ENCODE measurements at regions not wholly inside any gene's neighbourhood (a gene's known extent, or its start where the extent isn't known, plus 50 kb on each side); places are given as distances from the start of the nearest gene placed in this dataset.

DNA sequence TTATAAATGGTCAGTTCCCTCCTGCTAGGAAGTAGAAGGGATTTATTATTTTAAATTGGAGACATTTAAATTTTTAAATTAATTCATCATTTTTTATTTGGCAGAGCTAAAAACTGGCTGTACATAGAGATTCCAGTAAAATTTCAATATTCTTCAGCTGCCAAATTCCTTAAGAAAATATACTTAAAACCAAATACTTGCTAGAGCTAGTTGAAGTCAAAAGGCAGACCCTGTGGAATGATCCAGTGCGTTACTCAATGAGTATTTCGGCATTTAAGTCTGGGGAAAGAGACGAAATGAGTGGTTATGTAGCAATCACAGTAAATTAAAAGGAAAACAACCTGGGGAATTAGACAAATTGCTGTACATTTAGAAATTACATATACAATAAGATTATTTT, 1104.7 kb downstream of the SLC6A15 start:
- Histone ChIP-seq H3K9ac (ENCODE audit: low read depth in 1 of 2, low read length in 2 of 2) (no peak overlapping the region), H3K36me3 (ENCODE audit: control insufficient read depth in 4 of 4, insufficient read depth in 3 of 4, low read depth in 1 of 4, low read length in 3 of 4) (no peaks in the 10 kb centered on the region), H3K4me3 (ENCODE audit: low read depth in 1 of 3, low read length in 3 of 3) (no peak overlapping the region), H3K27ac (ENCODE audit: low read depth in 1 of 2, low read length in 2 of 2) (no peak overlapping the region), H3K9me3 (ENCODE audit: control insufficient read depth in 4 of 4, low read length in 3 of 4) (no peaks in the 10 kb centered on the region), H3K4me1 (ENCODE audit: control insufficient read depth in 4 of 4, insufficient read depth in 4 of 4, low read length in 3 of 4) (no peaks in the 10 kb centered on the region), H3K27me3 (ENCODE audit: control insufficient read depth in 4 of 4, insufficient read depth in 4 of 4, low read length in 3 of 4) (no peaks in the 10 kb centered on the region)
- 95% methylated on average over 3 of the region's 3 CpGs for WGBS
- TF ChIP-seq YY1 (IDR thresholded peaks at IDR 0.05) (no peak), FOXA1 (IDR thresholded peaks at IDR 0.05) (no peak), HNF4G (IDR thresholded peaks at IDR 0.05) (no peak), RAD21 (IDR thresholded peaks at IDR 0.05) (no peak), SP1 (IDR thresholded peaks at IDR 0.05) (no peak), NR2F2 (IDR thresholded peaks at IDR 0.05) (no peak), GABPA (IDR thresholded peaks at IDR 0.05 in 1 of 2, conservative IDR thresholded peaks at IDR 0.05 in 1 of 2) (no peak), EGR1 (IDR thresholded peaks at IDR 0.05; ENCODE audit: low read depth in 2 of 2) (no peak), HNF4A (conservative IDR thresholded peaks at IDR 0.05) (no peak), JUND (IDR thresholded peaks at IDR 0.05) (no peak), FOXA2 (IDR thresholded peaks at IDR 0.05) (no peak), TAF1 (conservative IDR thresholded peaks at IDR 0.05) (no peak), RXRA (IDR thresholded peaks at IDR 0.05) (no peak)
- TF ChIP-seq, protein P1, sequence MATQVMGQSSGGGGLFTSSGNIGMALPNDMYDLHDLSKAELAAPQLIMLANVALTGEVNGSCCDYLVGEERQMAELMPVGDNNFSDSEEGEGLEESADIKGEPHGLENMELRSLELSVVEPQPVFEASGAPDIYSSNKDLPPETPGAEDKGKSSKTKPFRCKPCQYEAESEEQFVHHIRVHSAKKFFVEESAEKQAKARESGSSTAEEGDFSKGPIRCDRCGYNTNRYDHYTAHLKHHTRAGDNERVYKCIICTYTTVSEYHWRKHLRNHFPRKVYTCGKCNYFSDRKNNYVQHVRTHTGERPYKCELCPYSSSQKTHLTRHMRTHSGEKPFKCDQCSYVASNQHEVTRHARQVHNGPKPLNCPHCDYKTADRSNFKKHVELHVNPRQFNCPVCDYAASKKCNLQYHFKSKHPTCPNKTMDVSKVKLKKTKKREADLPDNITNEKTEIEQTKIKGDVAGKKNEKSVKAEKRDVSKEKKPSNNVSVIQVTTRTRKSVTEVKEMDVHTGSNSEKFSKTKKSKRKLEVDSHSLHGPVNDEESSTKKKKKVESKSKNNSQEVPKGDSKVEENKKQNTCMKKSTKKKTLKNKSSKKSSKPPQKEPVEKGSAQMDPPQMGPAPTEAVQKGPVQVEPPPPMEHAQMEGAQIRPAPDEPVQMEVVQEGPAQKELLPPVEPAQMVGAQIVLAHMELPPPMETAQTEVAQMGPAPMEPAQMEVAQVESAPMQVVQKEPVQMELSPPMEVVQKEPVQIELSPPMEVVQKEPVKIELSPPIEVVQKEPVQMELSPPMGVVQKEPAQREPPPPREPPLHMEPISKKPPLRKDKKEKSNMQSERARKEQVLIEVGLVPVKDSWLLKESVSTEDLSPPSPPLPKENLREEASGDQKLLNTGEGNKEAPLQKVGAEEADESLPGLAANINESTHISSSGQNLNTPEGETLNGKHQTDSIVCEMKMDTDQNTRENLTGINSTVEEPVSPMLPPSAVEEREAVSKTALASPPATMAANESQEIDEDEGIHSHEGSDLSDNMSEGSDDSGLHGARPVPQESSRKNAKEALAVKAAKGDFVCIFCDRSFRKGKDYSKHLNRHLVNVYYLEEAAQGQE (IDR thresholded peaks at IDR 0.05), result no peak
- TF ChIP-seq, protein P2, sequence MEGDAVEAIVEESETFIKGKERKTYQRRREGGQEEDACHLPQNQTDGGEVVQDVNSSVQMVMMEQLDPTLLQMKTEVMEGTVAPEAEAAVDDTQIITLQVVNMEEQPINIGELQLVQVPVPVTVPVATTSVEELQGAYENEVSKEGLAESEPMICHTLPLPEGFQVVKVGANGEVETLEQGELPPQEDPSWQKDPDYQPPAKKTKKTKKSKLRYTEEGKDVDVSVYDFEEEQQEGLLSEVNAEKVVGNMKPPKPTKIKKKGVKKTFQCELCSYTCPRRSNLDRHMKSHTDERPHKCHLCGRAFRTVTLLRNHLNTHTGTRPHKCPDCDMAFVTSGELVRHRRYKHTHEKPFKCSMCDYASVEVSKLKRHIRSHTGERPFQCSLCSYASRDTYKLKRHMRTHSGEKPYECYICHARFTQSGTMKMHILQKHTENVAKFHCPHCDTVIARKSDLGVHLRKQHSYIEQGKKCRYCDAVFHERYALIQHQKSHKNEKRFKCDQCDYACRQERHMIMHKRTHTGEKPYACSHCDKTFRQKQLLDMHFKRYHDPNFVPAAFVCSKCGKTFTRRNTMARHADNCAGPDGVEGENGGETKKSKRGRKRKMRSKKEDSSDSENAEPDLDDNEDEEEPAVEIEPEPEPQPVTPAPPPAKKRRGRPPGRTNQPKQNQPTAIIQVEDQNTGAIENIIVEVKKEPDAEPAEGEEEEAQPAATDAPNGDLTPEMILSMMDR (IDR thresholded peaks at IDR 0.05; ENCODE audit: low read depth, low read length, missing input control), result no peak
- TF ChIP-seq, protein P3, sequence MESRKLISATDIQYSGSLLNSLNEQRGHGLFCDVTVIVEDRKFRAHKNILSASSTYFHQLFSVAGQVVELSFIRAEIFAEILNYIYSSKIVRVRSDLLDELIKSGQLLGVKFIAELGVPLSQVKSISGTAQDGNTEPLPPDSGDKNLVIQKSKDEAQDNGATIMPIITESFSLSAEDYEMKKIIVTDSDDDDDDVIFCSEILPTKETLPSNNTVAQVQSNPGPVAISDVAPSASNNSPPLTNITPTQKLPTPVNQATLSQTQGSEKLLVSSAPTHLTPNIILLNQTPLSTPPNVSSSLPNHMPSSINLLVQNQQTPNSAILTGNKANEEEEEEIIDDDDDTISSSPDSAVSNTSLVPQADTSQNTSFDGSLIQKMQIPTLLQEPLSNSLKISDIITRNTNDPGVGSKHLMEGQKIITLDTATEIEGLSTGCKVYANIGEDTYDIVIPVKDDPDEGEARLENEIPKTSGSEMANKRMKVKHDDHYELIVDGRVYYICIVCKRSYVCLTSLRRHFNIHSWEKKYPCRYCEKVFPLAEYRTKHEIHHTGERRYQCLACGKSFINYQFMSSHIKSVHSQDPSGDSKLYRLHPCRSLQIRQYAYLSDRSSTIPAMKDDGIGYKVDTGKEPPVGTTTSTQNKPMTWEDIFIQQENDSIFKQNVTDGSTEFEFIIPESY (IDR thresholded peaks at IDR 0.05), result no peak
- TF ChIP-seq, protein P4, sequence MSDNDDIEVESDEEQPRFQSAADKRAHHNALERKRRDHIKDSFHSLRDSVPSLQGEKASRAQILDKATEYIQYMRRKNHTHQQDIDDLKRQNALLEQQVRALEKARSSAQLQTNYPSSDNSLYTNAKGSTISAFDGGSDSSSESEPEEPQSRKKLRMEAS (IDR thresholded peaks at IDR 0.05), result no peak
- TF ChIP-seq, protein P5, sequence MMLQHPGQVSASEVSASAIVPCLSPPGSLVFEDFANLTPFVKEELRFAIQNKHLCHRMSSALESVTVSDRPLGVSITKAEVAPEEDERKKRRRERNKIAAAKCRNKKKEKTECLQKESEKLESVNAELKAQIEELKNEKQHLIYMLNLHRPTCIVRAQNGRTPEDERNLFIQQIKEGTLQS (IDR thresholded peaks at IDR 0.05), result no peak
- DNase-seq (ENCODE audit: low spot score), result no peak
